Fibroblast of villous mesenchyme (primary cell): ENCODE measurements at regions not wholly inside any gene's neighbourhood (a gene's known extent, or its start where the extent isn't known, plus 50 kb on each side); places are given as distances from the start of the nearest gene placed in this dataset.

Experiments used
- DNase-seq: peaks from one replicate; pipeline ENCODE4 v3.0.0-alpha.2; 2010; ENCODE audit warnings: low read depth
- H3K4me3 ChIP-seq: 2 replicates; pipeline ENCODE4 v1.5.1; 2011; ENCODE audit warnings: low read depth, mild to moderate bottlenecking, low read length
- TF ChIP-seq, protein P1 (sequence below): IDR thresholded peaks from 2 replicates; pipeline ENCODE4 v1.5.1; 2012; ENCODE audit warnings: low read depth, mild to moderate bottlenecking, low read length; ENCODE audit not compliant: insufficient read depth

DNA sequence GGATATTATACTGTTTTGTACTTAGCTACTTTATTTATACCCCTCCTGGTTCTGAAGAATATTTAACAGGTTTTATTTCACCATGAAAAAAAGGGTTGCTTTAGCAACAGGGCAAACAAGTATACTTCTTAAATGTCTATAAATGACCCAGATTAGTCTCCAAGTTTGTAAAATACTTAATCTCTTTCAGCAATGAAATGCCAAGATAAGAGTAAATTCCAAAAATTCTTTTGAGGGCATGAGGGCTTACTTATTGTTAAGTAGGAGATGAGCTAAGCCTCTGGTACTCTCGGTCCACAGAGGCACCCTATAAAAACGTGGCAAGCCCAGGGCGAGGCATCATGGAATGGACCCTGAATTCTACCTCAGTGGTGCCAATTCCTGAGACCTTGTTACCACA is 264.8 kb upstream of the NSMCE3 start:
- TF ChIP-seq, protein P1, sequence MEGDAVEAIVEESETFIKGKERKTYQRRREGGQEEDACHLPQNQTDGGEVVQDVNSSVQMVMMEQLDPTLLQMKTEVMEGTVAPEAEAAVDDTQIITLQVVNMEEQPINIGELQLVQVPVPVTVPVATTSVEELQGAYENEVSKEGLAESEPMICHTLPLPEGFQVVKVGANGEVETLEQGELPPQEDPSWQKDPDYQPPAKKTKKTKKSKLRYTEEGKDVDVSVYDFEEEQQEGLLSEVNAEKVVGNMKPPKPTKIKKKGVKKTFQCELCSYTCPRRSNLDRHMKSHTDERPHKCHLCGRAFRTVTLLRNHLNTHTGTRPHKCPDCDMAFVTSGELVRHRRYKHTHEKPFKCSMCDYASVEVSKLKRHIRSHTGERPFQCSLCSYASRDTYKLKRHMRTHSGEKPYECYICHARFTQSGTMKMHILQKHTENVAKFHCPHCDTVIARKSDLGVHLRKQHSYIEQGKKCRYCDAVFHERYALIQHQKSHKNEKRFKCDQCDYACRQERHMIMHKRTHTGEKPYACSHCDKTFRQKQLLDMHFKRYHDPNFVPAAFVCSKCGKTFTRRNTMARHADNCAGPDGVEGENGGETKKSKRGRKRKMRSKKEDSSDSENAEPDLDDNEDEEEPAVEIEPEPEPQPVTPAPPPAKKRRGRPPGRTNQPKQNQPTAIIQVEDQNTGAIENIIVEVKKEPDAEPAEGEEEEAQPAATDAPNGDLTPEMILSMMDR: no peak
- H3K4me3 ChIP-seq: no peak overlapping the region
- DNase-seq: no peak

DNA sequence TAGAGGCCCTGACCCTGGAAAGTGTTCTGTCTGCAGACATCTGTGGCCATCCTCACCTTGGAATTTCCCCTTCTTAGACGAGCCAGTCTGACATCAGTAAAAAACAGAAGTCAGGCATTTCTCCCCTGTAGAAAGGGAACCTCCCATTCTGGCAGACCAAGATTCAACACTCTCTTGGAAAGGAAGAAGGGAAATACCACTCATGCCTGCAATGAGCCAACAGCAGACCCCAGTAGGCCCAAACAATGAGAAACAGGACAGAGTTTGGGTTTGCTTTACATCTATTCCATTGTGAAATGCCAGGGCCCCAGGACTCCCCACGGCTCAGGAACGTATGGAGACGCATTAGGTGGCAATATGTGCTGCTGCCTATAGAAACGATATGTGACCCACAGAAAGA is 264.0 kb upstream of the NSMCE3 start:
- TF ChIP-seq, protein P1: no peak
- no peak for DNase-seq
- no peak overlapping the region for H3K4me3 ChIP-seq

DNA sequence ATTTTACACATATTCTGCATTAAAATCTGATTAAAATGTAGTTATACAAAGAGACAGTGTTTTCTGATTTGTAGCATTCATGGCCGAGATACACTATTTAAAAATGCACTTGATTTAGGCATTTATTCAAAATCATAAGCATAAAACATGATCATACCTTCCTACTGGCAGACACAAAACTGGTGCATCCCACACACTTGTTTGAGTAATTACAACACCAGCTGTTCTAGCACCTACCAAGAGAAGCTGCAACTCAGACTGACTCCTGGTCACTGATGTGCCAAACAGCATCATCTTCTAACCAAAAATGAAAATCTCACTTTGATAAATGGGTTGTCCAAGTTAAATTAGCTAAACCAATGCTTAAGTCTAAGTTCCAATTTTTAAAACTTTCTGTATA is 262.7 kb upstream of the NSMCE3 start:
- TF ChIP-seq, protein P1: no peak
- no peak overlapping the region for H3K4me3 ChIP-seq
- no peak for DNase-seq

DNA sequence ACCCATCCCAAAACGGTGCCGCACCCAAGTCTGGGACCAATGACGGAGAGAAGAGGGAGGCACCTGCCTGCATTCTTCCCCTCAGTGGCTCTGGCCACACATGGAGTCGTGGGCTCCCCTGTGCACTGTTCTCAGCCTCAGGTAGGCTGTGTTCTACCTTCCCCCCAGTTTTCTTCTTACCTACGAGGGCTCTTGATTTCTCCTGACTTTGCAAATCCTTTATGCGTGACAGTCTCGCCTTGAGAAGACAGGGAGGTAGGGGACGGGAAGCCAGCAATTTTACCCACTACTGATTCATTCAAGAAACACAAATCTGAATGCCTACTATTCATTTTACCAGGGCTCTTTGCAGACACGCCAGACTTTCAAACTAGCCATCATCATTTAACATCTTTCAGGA is 261.3 kb upstream of the NSMCE3 start:
- H3K4me3 ChIP-seq: no peak overlapping the region
- TF ChIP-seq, protein P1: no peak
- no peak for DNase-seq

DNA sequence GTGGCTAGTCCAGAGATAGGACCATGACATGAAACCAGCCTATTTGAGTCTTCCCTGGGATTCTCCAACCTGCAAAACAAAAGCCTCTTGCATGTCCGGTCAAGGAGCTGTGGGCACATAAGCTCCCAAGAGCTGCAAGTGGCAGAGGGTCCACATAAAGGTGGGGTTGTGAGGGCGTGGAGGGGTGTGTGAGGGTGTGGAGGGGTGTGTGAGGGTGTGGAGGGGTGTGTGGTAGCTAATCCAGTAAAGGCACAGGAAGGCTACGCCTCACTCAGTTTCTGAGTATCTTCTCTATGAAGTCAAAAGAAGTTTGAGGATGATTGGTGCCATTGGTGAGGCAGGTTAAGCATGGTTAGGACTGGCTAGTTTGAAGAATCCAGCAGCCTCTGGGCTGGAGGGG is 259.4 kb upstream of the NSMCE3 start:
- TF ChIP-seq, protein P1: no peak
- H3K4me3 ChIP-seq: no peak overlapping the region
- no peak for DNase-seq

DNA sequence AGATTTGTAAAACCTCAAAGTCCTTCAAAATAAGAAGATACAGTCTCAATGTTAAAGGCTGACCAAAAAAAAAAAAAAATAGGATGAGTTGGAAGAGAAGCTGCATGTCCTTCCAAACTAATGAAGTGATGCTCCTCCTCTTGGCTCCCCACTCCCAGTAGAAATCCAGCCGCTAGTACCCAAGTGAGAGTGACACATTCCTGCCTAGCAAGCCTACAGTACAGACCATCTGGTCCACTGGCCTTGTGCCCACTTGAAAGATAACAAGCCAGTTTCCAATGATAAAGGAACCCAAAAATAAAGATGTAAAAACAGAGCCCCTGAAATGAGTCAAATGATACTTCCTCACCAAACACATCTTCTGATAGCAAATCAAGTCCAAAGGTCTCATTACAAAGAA is 258.7 kb upstream of the NSMCE3 start:
- H3K4me3 ChIP-seq: no peak overlapping the region
- DNase-seq: no peak
- TF ChIP-seq, protein P1: no peak

DNA sequence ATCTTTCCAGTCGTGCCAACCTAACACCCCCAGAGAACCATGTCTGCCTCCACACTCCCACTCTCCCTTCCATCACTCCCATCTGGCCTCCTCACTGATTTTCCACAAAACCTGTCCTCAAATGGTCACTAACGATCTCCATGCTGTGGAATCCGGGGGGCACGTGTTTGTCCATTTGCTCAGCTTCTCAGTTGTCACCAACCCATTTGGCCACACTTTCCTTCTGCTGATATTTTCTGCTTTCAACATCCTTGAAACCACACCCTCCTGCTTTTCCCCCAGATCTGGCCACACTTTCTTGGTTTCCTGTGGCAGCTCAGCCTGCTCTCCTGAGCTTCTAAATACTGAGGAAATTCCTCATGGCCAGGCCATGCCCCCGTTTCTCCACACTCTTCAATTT is 257.2 kb upstream of the NSMCE3 start:
- TF ChIP-seq, protein P1: no peak
- H3K4me3 ChIP-seq: no peak overlapping the region

More for the DNA sequence above, 257.2 kb upstream of the NSMCE3 start:
- no peak for DNase-seq
